ENCODE measurements at regions not wholly inside any gene's neighbourhood (a gene's known extent, or its start where the extent isn't known, plus 50 kb on each side); places are given as distances from the start of the nearest gene placed in this dataset.
"Not testable (repeated sequence)": the region's sequence is repeated elsewhere in the genome, so short reads cannot be mapped to it uniquely, and the experiment has no call there.

GRCh38 chr1:5632814-5633213 is 359.4 kb downstream of the NPHP4 start:
- no peak for DNase-seq (ENCODE audit: low spot score)

- DNase-seq (ENCODE audit: low spot score): no peak
Measured at GRCh38 chr1:5632224-5632623, 360.0 kb downstream of the NPHP4 start.

DNA sequence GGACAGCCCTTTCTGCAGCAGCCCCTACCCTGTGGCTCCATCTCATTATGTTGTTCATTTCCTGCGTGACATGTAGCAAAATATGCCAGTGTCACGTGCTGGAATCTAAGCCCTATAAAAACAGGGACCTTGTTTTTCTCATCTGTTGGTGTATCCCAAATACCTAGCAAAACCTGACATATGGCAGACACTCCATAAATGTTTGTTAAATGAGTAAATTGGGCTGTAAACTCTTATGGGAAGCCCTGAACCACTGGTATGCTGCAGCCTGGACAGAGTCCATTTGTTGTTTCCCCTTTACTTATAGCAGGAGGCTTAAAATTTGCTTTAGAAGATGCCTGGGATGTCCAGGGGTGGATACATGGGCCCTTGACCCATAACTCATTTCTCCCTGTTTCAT is 363.8 kb downstream of the NPHP4 start:
- no peak for DNase-seq (ENCODE audit: low spot score)

GRCh38 chr1:5623399-5623798 is 368.8 kb downstream of the NPHP4 start:
- no peak for DNase-seq (ENCODE audit: low spot score)

DNA sequence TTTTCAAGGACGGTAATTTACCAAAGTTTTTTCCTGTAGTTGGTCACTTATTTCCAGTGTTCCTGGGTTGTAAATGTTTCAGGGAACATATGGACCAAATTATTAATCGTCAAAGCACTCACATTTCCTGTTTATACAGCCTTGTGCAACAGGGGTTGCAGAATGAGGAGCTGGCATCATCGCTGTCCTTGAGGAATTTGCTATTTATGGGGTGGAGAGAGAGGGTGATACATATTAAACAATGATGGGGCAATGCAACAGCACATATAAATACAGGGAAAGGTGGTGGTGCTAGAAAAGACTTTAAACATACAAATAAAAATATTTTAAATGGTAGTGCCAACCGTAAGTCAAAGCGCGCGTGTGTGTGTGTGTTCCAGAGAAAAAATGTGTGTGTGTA is 369.8 kb downstream of the NPHP4 start:
- no peak for DNase-seq (ENCODE audit: low spot score)

GRCh38 chr1:5621692-5622091 is 370.5 kb downstream of the NPHP4 start:
- no peak for DNase-seq (ENCODE audit: low spot score)

DNA sequence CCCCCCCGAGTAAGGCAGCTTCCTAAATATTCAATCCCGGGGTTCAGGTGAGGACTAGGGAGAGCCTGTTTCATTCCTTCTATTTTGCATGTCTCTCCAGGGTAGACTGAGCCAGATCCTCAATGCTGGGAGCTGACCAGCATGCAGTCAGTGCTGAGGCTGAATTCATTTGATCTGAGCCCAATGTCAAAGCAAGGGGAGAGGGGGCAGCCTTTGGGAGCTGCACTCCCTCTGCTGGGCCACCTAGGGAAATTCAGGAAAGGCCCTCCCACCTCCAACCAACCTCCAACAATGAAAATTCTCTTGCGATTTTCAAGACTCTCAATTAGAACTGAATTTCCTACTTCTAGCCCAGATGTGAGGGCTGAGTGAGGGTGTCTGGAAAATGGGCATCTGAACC is 371.2 kb downstream of the NPHP4 start:
- no peak for DNase-seq (ENCODE audit: low spot score)

- no peak for DNase-seq (ENCODE audit: low spot score)
Measured at GRCh38 chr1:5620418-5620817, 371.8 kb downstream of the NPHP4 start.

DNA sequence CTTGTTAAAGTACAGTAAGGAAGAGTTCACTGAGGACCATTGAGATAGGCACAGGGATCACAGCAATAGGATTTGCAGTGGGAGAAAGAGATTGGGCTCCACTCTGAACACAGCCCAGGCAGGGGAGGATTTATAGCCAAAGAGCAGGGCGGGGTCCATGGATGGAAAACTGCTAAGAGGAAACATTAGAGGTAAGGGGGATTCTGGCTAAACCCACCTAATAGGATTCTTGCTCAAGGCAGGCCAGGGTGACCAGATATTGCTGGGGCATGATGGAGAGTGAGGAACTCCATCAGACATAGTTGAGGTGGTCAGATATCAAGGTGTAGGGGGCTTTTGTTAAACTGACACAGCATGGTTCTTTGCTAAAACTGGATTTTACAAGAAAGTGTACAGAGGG is 372.8 kb downstream of the NPHP4 start:
- no peak for DNase-seq (ENCODE audit: low spot score)

DNA sequence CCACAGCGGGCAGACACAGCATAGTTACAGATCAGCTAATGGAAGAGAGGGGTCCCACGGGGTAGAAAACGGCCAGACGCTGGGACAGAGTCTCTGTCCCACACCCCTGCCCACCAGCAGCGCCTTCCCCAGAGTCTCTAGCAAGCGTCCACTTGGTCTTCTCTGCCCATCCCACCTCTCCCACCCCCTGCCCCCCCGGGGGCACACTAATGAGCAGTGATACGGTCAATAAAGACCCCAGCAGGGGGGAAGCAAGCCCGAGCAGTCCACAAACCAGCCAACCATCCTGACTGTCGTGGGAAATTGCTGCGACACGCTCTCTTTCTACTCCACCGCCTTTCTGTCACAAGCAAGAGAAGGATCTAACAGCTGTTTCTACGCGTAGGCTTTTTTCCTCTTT is 374.7 kb downstream of the NPHP4 start:
- no peak for DNase-seq (ENCODE audit: low spot score)

DNA sequence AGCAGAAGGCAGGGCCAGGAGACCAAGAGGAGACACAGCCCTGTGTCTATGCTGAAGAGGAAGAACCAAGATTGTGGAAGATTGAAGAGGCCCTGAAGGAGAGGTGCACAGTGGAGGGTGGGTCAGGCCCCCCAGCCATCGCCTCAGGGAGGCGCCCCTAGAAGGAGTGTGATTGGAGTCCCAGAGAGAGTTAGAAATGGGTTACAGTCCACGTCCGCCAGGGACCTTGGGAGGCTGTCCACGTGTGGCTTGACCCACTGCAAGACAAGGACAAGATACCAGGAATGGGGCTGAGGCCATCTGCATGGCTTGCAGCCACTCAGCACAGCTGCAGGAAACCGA is 375.1 kb downstream of the NPHP4 start:
- no peak for DNase-seq (ENCODE audit: low spot score)

- DNase-seq (ENCODE audit: low spot score): no peak
Measured at GRCh38 chr1:5616366-5617178, 375.7 kb downstream of the NPHP4 start.

GRCh38 chr1:5615076-5615475 is 377.1 kb downstream of the NPHP4 start:
- DNase-seq (ENCODE audit: low spot score): no peak

- no peak for DNase-seq (ENCODE audit: low spot score)
Measured at GRCh38 chr1:5613900-5614299, 378.3 kb downstream of the NPHP4 start.

DNA sequence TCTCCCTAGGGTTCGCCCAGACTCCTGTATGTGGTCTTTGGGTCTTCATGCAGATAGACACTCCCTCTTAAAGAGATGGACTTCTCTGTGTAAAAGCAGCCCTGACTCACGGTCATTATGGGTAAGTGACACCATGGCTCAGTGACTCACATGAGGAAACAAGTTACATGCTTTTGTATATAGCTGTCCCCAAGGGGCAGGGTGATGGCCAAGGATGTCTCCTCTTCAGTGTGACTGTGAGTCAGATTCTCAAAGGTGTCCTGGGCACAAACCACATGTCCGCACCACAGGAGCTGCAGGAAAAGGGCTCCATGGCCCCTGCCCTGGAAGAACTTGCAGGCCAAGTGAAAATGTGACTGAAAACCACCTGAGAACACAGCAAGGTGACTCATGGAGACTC is 380.4 kb downstream of the NPHP4 start:
- no peak for DNase-seq (ENCODE audit: low spot score)

- DNase-seq (ENCODE audit: low spot score): no peak
Measured at GRCh38 chr1:5611431-5611830, 380.8 kb downstream of the NPHP4 start.

DNA sequence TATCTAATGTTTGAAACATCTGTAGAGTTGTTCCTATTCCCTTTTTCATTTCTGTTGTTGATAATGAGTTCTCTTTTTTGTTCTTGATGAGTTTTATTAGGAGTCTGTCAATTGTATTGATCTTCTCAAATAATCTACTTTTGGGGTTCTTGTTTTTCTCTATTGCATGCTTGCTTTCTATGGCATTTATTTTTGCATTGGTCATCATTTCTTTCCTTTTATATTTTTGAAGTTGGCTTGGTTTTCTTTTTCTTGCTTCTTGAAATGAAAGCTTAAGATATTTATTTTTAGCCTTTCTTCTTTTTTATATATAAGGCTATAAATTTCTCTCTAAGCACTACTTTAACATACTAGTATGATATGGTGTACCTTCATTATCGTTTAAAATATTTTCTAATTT is 381.8 kb downstream of the NPHP4 start:
- no peak for DNase-seq (ENCODE audit: low spot score)

- DNase-seq (ENCODE audit: low spot score): no peak
Measured at GRCh38 chr1:5603353-5604104, 388.7 kb downstream of the NPHP4 start.

DNA sequence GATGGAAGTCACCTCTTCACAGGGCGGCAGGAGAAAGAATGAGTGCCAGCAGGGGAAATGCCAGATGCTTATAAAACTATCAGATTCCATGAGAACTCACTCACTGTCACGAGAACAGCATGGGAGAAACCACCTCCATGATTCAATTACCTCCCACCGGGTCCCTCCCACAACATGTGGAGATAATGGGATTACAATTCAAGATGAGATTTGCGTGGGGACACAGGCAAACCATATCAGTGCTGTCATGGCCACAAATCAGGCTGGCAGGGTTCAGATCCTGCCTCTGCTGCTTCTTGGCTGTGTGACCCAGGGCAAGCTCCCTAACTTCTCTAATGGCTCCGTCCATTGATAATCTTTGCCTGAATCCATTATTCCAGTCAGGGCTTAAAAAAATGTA is 389.5 kb downstream of the NPHP4 start:
- DNase-seq (ENCODE audit: low spot score): not testable (repeated sequence)

- DNase-seq (ENCODE audit: low spot score): no peak
Measured at GRCh38 chr1:5601516-5601915, 390.7 kb downstream of the NPHP4 start.

- DNase-seq (ENCODE audit: low spot score): no peak
Measured at GRCh38 chr1:5599541-5599940, 392.7 kb downstream of the NPHP4 start.

DNA sequence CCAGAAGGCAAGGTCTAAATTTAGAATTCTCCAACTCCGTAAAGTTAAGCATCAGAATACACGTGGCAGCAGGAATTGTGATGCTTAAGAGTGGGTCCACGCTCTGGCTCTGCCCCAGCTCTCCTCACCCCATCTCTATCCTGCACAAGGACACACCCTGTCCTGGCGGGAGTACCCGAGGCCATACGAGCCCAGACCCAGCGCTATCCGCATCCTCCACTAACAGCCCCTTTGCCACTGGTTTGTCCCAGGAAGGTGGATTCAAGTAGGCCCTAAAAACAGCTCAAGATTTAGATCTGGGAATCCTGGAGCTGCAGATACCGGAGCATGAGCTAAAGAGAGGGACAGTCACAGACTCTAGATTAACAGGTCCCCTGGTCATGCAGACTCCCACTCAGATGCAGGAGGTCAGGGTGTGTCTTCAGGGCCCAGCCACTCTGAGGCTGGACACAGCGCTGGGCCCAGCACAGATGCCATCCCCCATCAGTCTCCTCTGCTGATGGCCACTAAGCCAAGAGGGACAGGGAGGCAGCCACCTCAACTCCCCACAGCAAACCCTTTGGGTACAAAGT is 393.3 kb downstream of the NPHP4 start:
- DNase-seq (ENCODE audit: low spot score): no peak
